GM19467 (cell line): ENCODE measurements at regions not wholly inside any gene's neighbourhood (a gene's known extent, or its start where the extent isn't known, plus 50 kb on each side); places are given as distances from the start of the nearest gene placed in this dataset.

ENCODE experiments used
- ATAC-seq: cut with Tn5 transposase; IDR thresholded peaks from one replicate; pipeline ENCODE4 v1.9.1; 2021; ENCODE audit warnings: mild to moderate bottlenecking, moderate library complexity; ENCODE audit not compliant: unreplicated experiment

DNA sequence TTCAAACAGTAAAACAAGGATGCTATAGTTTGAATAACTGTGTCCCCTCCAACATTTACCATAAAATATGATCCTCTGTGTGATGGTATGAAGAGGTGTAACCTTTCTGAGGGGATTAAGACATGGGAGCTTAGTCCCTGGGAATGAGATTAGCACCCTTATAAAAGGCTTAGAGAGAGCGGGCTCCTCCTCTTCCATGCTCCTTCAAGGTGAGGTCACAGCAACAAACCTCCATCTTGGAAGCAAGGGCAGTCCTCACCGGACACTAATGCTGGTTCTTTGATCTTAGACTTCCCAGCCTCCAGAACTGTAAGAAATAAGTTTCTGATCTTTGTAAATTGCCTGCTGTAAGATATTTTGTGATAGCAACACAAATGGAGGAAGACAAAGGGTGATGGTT, 700.3 kb downstream of the TMEM182 start:
- no peak for ATAC-seq

DNA sequence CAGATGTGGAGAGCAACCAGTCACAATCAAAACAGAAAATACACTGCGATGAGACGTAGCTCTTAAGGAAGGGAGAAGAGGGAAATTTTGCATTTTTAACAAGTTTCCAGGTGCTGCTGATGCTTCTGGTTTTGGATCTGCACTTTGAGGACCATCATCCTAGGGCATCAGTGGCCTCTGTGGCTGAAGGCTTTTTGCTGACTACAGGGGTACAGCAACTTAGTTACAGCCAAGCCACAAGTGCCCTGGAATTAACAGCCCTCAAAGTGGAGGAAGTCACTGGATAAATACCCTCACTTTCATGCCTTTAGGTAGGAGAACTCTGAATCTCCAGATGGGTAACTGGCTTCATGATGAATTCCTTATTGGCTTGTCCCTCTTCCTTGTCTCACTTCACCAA, 700.9 kb downstream of the TMEM182 start:
- no peak for ATAC-seq

DNA sequence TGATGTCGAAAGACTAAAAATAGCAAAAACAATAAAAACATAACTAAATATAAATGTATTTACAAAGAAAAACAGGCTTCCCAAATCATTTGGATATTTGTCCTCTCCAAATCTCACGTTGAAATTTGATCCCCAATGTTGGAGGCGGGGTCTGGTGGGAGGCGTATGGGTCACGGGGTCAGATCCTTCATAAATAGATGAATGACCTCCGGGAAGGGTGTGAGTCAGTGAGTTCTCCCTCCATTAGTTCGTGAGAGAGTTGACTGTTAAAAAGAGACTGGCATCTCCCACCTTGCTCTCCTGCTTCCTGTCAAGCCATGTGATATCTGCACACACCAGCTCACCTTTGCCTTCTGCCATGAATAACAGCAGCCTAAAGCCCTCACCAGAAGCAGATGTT, 703.0 kb downstream of the TMEM182 start:
- ATAC-seq: no peak

DNA sequence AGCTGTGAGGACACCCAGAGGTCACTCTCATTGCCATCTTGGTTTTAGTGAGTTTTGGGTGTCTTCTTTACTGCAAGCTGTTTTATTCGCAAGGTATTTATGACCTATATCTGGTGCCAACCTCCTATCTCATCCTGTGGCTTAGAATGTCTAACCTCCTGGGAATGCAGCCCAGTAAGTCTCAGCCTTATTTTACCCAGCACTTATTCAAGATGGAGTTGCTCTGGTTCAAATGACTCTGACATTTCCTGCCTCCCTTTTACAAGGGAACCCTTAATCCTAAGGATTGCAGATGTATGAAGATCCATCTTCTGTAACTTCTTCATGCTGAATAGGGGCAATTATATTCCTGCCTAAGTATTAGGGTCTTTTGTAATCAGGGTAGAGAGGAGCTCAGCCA, 708.0 kb downstream of the TMEM182 start:
- ATAC-seq: no peak

DNA sequence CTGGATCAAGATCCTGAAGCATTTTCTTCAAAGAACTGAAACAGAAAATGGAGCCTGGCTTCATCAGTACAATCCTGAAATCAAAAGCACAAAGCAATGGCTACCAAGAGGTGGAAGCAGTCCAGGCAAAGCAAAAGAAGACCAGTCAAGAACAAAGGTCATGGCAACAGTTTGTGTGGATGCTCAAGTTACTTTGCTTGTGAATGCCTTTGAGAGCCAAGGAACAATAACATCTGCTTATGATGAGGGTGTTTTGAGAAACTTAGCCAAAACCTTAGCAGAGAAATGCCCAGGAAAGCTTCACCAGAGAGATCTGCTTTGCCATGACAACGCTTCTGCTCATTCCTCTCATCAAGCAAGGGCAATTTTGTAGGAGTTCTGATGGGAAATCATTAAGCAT, 723.1 kb downstream of the TMEM182 start:
- ATAC-seq: no peak

DNA sequence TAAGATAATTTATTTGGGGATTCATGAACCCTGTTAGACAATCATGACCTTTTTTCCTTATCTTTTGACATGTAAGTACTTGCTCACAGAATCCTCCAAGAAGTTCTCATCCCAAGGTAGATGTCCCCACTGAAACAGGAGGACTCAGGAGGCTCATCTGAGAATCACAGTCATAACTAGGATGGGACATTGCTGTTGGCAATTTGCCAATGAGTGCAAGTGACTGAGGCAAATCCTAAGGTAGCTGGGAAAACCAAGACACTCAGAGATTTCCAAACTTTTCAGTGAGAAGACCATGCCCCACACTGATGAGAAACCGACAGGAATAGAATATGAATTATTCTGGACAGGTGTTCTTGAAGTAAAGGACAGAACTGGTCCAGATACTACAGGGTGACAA, 735.0 kb downstream of the TMEM182 start:
- no peak for ATAC-seq

DNA sequence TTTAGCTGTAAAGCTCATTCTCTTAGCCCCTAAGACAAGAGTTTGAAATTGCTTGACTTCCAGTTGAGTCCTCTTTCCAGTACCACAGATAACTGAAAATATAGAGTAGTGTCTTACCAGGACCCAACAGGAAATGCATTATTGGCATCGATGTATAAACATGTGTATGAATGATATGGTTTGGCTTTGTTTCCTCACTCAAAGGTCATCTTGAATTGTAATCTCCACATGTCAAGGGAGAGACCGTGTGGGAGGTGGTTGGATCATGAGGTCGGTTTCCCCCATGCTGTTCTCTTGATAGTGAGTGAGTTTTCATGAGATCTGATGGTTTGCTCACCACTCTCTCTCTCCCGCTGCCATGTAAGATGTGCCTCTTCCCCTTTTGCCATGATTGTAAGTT, 745.0 kb downstream of the TMEM182 start:
- no peak for ATAC-seq

DNA sequence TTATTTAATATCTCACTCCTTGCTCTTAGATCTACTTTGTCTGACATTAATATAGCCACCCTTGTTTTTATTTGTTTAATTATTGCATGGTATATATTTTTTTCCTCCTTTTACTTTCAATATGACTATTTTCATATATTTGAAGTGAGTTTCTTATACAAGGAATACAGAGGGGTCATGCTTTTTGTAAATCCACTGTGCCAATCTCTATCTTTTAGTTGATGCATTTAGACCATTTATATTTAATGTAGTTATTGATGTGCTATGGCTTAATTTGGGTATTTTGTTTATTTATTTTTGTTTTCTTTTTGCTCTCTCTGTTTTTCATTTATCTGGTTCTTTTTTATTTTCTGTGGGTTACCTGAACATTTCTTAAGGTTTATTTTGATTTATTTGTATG, 750.6 kb downstream of the TMEM182 start:
- no peak for ATAC-seq

DNA sequence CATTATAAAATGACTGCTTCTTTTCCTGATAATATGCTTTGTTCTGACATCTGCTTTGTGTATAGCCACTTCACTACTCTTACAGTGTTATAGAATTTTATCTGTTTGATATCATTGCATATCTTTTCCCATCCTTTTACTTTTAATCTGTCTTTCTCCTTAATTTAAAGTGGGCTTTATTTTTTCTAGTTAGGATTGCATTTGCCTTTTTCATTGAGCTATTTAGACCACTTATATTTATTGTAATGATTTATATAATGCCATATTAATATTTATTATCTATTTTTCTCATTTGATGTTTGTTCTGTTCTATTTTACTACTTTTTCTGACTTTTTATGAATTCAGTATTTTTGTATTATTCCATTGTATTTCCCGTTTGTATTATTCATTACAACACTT, 758.7 kb downstream of the TMEM182 start:
- ATAC-seq: no peak

DNA sequence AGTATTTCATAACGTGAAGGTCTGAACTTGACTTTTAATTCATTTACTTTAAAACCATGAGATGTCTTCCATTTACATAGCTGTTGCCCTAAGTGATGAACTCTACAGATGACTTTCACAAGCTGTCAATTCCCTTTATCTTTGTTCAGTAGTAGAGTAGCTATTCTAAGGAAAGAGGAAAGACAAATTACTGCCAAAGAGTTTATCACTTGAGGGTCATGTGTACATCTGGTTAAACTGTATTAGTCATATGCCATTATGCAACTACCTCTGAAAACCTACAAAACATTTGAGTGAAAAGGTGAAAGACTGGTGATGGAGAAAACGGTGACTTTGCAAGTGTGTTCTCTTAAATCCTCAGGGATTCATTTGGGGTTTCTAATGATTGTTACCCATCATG, 763.9 kb downstream of the TMEM182 start:
- no peak for ATAC-seq

DNA sequence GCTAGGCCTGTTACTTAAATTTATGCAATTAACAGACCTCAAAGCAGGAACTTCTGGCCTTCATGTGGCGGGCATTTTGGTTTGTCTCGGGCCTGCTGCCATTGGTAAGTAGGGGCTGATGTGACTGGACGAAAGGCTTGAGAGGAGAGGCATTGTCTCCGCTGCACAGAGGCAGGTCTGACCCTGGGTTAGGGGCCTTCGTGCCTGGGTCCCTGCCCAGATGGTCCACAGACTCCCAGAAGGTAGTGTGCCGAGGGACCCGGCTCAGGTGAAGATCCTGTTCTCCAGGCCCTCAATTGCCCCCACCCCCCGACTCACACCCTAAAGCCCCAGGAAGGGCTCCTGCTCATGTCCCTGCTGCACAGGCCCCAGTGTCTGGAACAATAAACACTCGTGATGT, 764.9 kb downstream of the TMEM182 start:
- ATAC-seq: no peak

DNA sequence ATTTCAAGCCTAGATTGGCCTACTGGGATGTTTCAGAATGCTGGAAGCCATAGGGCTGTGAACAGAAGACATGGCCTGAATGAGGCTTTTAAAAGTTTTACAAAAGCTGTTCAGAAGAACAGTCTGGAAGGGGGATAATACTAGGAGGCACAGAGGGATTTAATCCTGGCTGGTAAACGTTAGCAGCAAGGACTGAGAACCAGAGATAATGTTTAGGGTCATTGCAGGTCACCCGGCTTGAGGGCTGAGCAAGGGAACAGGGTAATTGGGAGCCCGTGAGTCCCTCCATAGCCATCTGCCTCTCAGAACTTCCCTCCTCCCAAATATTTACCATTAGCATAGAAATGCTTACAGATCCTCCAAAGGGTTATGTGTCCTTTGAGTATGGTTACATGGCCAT, 765.4 kb downstream of the TMEM182 start:
- no peak for ATAC-seq

DNA sequence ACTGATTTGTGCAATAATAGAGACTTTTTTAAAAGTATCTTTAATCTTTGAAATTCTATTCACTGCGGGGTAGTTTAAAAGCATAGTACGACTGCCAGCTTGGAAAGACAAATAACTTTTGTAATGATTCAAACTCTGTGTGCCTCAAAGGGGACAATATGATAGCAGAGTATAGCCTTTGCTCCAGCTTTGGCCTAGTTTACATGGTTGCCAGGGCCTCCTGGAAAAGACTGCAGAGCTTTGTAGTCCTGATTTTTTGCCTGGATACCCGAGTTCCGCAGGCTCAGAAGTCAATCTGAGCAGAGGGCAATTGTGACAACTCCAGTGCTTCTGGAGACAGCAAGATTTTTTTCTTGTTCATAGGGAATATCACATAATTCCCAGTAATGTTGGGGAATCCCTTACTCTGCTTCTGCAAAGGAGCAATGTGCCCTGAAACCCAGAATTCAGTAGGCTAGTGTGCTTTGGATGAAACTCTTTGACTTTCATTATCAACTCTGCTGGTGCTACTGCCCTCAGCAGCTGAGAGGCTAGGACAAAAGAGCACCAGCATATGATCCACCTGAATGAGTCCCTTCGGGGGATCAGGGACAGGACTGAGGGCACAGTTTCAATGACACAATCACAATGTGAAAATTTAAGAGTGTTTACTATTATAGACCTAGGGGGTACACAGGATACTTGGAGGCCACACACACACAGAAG, 768.1 kb downstream of the TMEM182 start:
- ATAC-seq: no peak

DNA sequence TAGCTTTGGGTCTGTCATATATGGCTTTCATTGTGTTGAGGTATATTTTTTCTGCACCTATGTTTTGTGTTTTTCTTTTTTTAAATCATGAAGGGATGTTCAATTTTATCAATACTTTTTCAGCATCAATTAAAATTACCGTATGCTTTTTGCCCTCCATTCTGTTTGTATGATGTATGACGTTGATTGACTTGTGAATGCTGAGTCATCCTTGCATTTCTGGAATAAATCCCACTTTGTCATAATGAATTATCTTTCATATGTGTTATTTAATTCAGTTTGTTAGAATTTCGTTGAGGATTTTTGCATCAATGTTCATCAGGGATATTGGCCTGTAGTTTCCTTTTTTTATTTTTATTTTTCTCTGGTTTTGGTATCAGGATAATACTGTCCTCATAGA, 790.9 kb downstream of the TMEM182 start:
- ATAC-seq: no peak

DNA sequence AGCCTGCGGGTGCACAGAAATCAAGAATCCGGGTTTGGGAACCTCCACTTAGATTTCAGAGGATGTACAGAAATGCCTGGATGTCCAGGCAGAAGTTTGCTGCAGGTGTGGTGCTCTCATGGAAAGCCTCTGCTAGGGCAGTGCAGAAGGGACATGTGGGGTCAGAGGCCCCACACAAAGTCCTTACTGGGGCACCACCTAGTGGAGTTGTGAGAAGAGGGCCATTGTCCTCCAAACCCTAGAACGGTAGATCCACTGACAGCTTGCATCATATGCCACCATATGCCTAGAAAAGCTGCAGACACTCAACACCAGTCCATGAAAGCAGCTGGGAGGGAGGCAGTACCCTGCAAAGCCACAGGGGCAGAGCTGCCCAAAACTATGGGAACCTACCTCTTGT, 833.0 kb downstream of the TMEM182 start:
- ATAC-seq: no peak

DNA sequence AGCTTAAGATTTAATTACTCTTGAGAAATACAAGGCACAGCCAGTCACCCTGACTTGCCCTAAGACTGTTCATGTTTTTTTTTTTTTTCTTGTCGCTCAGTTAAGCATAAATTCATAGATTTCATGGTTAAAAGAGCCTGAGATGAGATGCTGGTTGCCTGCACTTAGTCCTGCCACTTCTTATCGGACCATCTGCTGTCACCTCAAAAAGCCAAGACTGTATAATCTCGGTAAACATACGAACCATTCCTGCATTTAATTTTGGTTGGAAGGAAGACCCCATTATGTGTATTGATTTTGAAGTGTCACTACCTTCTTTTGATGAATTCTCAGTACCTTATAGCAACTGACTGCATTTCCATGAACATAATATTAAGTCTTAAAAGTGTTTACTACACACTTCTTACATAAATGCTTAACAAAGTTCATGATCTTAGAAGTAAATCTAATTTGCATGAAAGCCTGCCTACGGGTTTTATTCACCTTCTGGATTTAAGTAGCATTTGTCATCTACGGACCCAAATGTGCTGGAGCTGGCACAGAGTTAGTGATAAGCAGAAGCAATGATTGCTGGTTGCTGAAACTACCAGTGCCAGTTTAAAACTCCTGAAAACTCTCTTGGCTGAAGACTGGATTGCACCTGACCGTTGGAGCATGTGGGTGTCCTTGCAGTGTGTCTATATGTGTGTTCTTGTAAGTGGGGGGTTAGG, 843.4 kb downstream of the TMEM182 start:
- no peak for ATAC-seq

DNA sequence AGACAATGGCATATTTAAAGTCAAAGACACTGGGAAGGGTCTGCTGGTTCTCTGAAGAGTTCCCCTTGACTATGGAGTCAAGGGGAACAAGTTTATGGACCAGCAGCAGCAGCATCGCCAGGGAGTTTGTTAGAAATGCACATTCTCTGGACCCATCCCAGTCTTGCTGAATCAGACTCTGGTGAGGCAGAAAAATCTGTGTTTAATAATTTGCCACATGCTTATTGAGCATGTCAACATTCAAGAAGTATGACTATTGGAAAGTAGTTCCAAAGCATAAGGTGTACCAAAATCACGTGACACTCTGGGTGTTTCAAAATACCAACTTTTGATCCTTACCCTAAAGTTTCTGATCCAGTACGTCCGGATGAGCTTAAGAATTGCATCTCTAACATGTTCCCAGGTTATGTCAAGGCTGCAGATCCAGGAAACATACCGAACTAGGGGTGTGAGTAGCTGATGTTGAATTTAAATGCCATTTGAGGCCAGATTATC, 853.8 kb downstream of the TMEM182 start:
- no peak for ATAC-seq

DNA sequence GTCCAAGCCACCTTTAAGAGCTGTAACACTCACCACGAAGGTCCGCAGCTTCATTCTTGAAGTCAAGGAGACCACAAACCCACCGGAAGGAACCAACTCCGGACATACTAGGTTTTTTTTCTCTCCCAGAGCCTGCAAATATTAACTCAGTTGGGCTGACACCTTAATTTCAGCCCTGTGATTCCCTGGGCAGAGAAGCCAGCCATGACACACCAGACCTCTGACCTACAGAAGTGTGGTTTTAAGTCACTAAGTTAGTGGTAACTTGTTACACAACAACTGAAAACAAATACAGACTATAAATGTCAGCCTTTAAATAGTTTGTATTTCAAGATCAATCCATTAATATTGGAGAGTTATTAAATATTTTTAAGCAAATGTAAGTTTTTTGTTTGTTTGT, 855.1 kb downstream of the TMEM182 start:
- ATAC-seq: no peak

DNA sequence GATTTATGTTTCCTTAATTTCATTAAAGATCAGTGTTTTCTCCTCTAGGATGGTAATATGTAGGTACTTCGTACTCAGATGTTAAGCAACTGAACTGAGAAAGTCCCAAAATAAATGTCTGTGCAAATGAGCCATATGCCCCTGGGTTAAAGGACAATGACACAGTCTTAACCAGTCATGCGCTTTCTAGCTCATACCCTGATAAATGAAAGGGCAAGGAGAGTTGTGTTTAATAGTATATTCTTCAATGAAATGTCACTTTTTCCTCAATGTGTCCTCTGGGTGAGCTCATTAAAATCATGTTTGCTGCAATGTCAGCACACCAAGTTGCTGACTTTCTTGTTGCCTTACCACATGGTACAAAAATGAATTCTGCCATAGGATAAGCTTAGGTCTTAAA, 856.3 kb downstream of the TMEM182 start:
- no peak for ATAC-seq

DNA sequence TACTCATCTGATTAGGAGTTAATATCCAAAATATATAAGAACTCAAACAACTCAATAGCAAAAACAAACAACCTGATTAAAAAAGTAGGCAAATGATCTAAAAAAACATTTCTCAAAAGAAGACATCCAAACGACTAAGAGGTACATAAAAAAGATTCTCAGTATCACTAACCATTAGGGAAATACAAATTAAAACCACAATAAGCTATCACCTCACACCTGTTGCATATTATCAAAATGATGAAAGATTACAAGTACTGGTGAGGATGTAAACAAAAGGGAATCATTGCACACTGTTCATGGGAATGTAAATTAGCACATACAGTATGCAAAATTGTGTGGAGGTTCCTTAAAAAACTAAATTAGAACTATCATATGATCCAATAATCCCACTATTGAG, 865.5 kb downstream of the TMEM182 start:
- no peak for ATAC-seq

DNA sequence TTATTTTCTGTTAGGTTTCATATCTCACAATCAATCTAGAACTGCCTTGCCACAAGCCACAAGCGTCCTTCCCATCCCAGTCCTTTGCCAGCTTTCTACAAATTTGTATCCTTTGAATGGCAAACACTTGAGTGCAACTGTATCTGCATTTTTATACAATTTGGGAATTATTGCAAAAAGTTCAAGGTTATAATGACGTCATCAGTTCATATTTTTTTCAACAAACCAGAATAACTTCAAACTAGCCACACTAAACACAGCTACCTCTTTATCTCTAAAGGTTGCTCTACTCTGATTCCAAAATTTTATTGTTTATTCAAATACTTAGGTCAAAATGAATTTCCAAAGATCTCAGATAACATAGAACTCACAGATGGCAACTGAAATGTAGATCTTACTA, 877.1 kb downstream of the TMEM182 start:
- no peak for ATAC-seq

DNA sequence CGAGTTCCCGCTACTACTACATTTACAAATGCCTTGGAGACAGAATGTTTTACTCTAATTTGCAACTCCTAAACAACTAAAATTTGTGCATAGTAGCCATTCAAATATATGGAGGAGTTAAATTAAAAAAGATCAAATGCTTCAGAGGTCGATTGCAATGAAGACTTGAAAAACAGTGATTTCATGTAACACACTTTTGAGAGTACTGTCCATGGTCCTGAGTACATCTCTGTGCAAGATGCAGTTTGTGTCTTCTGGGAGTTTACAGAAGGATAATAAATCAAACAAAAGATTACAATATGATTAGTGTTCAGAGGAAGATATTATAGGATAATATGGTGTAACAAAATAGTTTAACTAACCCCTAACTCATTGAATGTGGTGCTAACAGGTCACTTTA, 894.7 kb downstream of the TMEM182 start:
- ATAC-seq: no peak

DNA sequence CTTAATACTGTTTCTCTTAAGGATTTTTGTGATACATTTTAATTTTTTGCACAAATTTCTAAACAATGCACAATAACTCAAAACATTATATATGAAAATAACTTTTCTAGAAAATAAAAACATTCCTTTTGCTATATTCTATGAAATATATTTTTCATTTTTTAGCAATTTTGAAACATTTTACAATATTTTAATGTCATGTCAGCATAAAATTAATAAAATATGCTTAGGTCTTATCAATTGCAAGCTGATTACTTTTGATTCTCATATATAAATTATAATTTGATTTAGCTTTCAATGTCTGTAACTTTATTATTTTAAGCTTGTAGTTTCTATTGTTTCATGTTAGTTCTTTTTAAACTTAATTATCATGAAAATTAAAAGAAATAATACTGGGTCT, 898.7 kb downstream of the TMEM182 start:
- ATAC-seq: no peak
